ENCODE measurements at regions not wholly inside any gene's neighbourhood (a gene's known extent, or its start where the extent isn't known, plus 50 kb on each side); places are given as distances from the start of the nearest gene placed in this dataset.
"Not testable (repeated sequence)": the region's sequence is repeated elsewhere in the genome, so short reads cannot be mapped to it uniquely, and the experiment has no call there.

- WGBS, 2 donors, result 60 to 65% methylated on average over 3 of the region's 3 CpGs
- Histone ChIP-seq H3K27me3 (no peaks in the 10 kb centered on the region), H3K9me3 (peaks cover 0 to 23% (median 4%) of the 10 kb centered on the region in 4 donors), H3K36me3 (no peaks in the 10 kb centered on the region), H3K27ac (no peak overlapping the region), H3K4me1 (no peaks in the 10 kb centered on the region), H3K4me3 (no peak overlapping the region)
- no peak for ATAC-seq (ENCODE audit: low FRiP score in 2 of 2)
- no peak for TF ChIP-seq EP300 (IDR thresholded peaks at IDR 0.05)
- TF ChIP-seq POLR2AphosphoS5 (IDR thresholded peaks at IDR 0.05), result no peak
- TF ChIP-seq POLR2A (IDR thresholded peaks at IDR 0.05), result no peak
- no peak for TF ChIP-seq CTCF (IDR thresholded peaks at IDR 0.05)
- DNase-seq, result no peak
Observed at GRCh38 chr16:26863931-26864330, 202.8 kb upstream of the C16orf82 start.

- not testable (repeated sequence) for H3K9me3 ChIP-seq; H3K4me1 ChIP-seq; DNase-seq; H3K27ac ChIP-seq; ATAC-seq (ENCODE audit: low FRiP score in 2 of 2); H3K27me3 ChIP-seq; H3K36me3 ChIP-seq; H3K4me3 ChIP-seq
- WGBS, 2 donors, result 76 to 78% methylated on average over 5 of the region's 5 CpGs
Observed at GRCh38 chr16:26874318-26874717, 192.4 kb upstream of the C16orf82 start.

GRCh38 chr16:26877421-26877820 lies 189.3 kb upstream of the C16orf82 start:
- no peak for TF ChIP-seq POLR2A (IDR thresholded peaks at IDR 0.05)
- Histone ChIP-seq H3K36me3 (no peaks in the 10 kb centered on the region), H3K27ac (no peak overlapping the region), H3K4me1 (no peaks in the 10 kb centered on the region), H3K27me3 (no peaks in the 10 kb centered on the region), H3K4me3 (no peak overlapping the region), H3K9me3 (no peaks in the 10 kb centered on the region)
- 90 to 97% methylated on average over 2 to 3 of the region's 3 CpGs for WGBS, 2 donors
- ATAC-seq (ENCODE audit: low FRiP score in 2 of 2) (no peak), DNase-seq (no peak)

- ATAC-seq (ENCODE audit: low FRiP score in 2 of 2), result no peak
- WGBS, 2 donors, result 71 to 90% methylated on average over 1 of the region's 1 CpG
- Histone ChIP-seq H3K27me3 (no peaks in the 10 kb centered on the region), H3K4me3 (no peak overlapping the region), H3K4me1 (no peaks in the 10 kb centered on the region), H3K36me3 (no peaks in the 10 kb centered on the region), H3K9me3 (no peaks in the 10 kb centered on the region), H3K27ac (no peak overlapping the region)
- no peak for TF ChIP-seq POLR2AphosphoS5 (IDR thresholded peaks at IDR 0.05)
- no peak for DNase-seq
Observed at GRCh38 chr16:26885674-26886073, 181.1 kb upstream of the C16orf82 start.

- 76 to 81% methylated on average over 2 of the region's 2 CpGs for WGBS, 2 donors
- no peak for DNase-seq
- no peak for ATAC-seq (ENCODE audit: low FRiP score in 2 of 2)
- Histone ChIP-seq H3K9me3 (no peaks in the 10 kb centered on the region), H3K4me1 (no peaks in the 10 kb centered on the region), H3K36me3 (no peaks in the 10 kb centered on the region), H3K27me3 (no peaks in the 10 kb centered on the region), H3K27ac (no peak overlapping the region), H3K4me3 (no peak overlapping the region)
- TF ChIP-seq POLR2A (IDR thresholded peaks at IDR 0.05), result no peak
- no peak for TF ChIP-seq CTCF (IDR thresholded peaks at IDR 0.05)
- TF ChIP-seq EP300 (IDR thresholded peaks at IDR 0.05), result no peak
- TF ChIP-seq POLR2AphosphoS5 (IDR thresholded peaks at IDR 0.05), result no peak
Observed at GRCh38 chr16:26889740-26890139, 177.0 kb upstream of the C16orf82 start.

GRCh38 chr16:26898200-26898599 lies 168.5 kb upstream of the C16orf82 start:
- DNase-seq, result no peak
- no peaks in the 10 kb centered on the region for H3K36me3 ChIP-seq
- H3K4me1 ChIP-seq, result no peaks in the 10 kb centered on the region

More at GRCh38 chr16:26898200-26898599, 168.5 kb upstream of the C16orf82 start:
- no peak overlapping the region for H3K4me3 ChIP-seq
- TF ChIP-seq POLR2AphosphoS5 (IDR thresholded peaks at IDR 0.05) (no peak), POLR2A (IDR thresholded peaks at IDR 0.05) (no peak), EP300 (IDR thresholded peaks at IDR 0.05) (no peak), CTCF (IDR thresholded peaks at IDR 0.05) (no peak)
- no peaks in the 10 kb centered on the region for H3K9me3 ChIP-seq
- H3K27me3 ChIP-seq, result no peaks in the 10 kb centered on the region
- no peak overlapping the region for H3K27ac ChIP-seq
- no peak for ATAC-seq (ENCODE audit: low FRiP score in 2 of 2)

Data from upper lobe of left lung (tissue), 6 donors.